Putamen (tissue), 1 donor: ENCODE measurements at regions not wholly inside any gene's neighbourhood (a gene's known extent, or its start where the extent isn't known, plus 50 kb on each side); places are given as distances from the start of the nearest gene placed in this dataset.

Source experiments
- DNase-seq: peaks from one replicate; pipeline ENCODE4 v3.0.0-alpha.2; 2016; ENCODE audit warnings: low spot score

- DNase-seq: no peak
Measured at GRCh38 chr6:78390066-78390465, 477.3 kb upstream of the IRAK1BP1 start.

GRCh38 chr6:78397499-78397898 is 469.9 kb upstream of the IRAK1BP1 start:
- no peak for DNase-seq

- DNase-seq: no peak
Measured at GRCh38 chr6:78398292-78398691, 469.1 kb upstream of the IRAK1BP1 start.

GRCh38 chr6:78400076-78400475 is 467.3 kb upstream of the IRAK1BP1 start:
- no peak for DNase-seq

GRCh38 chr6:78427386-78427785 is 440.0 kb upstream of the IRAK1BP1 start:
- DNase-seq: no peak

- DNase-seq: no peak
Measured at GRCh38 chr6:78430521-78430920, 436.8 kb upstream of the IRAK1BP1 start.

DNA sequence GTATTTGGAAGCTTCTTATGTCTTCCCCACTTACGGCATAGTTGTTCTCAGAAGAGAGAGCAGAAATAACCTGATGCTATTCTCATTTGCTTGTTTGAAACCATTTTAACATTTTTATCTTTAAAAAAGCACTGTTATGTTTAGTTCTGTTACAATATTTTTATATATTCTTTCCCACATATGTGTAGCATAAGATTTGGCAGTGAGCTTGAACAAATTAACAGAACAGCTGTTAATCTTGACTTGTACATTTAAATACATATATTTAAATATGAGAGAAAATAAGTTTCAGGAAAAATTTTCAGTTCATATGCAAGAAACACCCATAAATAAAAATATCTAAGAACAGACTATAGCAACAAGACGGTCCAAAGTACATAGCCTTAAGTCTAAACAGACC is 431.7 kb upstream of the IRAK1BP1 start:
- DNase-seq: no peak

GRCh38 chr6:78436335-78436734 is 431.0 kb upstream of the IRAK1BP1 start:
- DNase-seq: no peak

- DNase-seq: no peak
Measured at GRCh38 chr6:78438135-78438534, 429.2 kb upstream of the IRAK1BP1 start.

DNA sequence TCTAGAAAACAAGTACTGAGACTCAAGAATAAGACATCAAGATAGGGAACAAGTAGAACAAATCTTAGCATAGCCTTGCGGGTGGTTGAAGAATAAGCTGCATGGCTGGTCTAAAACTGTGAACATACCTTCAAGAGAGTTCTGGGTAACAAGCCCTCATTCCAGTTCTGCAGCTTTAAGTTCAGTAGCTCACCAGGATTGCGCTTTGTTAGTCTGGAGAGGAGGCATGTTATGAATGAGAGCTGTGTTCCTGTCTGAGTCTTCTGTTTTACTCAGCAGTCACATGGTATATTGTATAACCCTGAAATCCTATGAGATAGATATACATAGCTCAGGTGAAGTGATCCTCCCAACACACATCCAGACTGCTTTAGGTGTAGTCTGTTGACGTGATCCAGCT is 406.6 kb upstream of the IRAK1BP1 start:
- DNase-seq: no peak

DNA sequence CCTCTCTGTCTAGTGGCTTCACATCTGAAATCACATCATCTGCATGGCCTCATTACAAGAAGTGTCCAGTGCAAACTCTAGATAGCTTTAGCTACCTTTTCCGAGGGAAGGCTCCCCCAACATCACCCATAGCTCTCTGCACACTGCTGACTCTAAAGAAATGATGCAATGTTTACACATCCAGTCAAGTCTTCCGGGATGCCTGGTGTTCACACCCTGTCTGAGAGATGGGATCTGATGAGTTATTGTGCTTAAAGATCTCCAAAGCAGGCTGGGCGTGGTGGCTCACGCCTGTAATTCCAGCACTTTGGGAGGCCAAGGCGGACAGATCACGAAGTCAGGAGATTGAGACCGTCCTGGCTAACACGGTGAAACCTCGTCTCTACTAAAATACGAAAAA is 404.6 kb upstream of the IRAK1BP1 start:
- DNase-seq: no peak

DNA sequence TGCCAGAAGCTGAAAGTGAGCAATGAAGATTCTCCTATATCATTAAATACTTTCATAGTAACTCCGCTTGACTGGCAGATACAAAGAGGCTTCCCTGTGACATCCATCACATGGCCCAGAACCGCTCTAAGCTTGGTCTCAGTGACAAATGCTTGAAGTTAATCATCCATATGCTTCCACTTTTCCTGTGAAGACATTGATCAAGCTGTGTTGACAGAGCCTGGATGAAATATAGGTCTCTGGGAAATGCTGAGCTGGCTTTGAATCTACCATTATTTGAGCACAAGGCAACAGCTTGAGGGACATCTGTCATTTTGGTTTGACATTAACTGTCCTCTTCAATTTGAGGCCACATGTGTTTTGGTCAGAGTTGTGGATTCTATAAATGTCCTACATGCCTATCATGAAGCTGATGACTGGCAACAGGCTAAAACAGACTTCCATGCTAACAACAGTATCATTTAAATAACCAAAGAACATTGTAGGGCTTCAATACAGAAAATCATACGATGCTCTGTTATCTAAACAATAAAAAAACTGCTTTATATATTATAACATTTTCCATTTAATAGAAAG is 402.2 kb upstream of the IRAK1BP1 start:
- DNase-seq: no peak

- no peak for DNase-seq
Measured at GRCh38 chr6:78476561-78476960, 390.8 kb upstream of the IRAK1BP1 start.

GRCh38 chr6:78482801-78483552 is 384.4 kb upstream of the IRAK1BP1 start:
- no peak for DNase-seq

GRCh38 chr6:78483553-78484197 is 383.7 kb upstream of the IRAK1BP1 start:
- no peak for DNase-seq

DNA sequence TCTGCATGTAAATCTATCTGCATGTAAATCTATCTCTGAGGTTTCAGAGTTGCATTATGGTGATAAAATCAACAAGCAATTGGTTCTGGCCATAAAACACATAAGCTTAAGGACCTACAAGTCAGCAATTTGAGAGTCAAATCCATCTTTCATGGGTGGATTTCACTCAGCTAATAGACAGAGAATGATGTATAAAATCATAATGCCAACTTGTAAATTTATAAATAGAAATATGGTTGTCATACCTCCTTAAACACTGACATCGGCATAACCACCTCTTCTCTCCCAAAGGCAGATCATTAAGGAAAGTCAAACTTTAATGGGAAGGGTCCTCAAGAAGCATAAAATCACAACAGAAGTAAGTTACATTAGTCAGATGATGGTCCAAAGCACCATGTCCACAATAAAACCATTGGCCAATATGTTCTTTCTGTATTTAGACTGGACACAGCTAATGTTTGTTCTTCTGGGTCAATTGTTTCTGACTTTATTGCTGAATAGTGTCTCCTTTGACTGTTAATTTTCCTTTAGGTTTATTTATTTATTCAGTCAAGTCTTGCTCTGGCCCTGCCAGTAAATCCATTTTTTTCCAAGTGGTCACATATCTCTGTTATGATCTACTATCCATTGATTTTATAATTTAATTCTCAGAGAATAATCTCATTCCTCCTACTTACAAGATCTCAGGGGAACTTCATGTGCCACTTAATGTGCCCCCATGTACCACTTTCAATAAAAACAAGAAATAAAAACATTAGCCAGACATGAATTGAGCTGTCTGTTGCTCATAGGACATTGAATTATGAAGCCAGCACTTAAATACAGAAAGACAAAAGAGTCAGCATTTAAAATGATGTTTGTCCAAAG is 382.9 kb upstream of the IRAK1BP1 start:
- no peak for DNase-seq

- no peak for DNase-seq
Measured at GRCh38 chr6:78487401-78487800, 379.9 kb upstream of the IRAK1BP1 start.

- DNase-seq: no peak
Measured at GRCh38 chr6:78489874-78490273, 377.5 kb upstream of the IRAK1BP1 start.

DNA sequence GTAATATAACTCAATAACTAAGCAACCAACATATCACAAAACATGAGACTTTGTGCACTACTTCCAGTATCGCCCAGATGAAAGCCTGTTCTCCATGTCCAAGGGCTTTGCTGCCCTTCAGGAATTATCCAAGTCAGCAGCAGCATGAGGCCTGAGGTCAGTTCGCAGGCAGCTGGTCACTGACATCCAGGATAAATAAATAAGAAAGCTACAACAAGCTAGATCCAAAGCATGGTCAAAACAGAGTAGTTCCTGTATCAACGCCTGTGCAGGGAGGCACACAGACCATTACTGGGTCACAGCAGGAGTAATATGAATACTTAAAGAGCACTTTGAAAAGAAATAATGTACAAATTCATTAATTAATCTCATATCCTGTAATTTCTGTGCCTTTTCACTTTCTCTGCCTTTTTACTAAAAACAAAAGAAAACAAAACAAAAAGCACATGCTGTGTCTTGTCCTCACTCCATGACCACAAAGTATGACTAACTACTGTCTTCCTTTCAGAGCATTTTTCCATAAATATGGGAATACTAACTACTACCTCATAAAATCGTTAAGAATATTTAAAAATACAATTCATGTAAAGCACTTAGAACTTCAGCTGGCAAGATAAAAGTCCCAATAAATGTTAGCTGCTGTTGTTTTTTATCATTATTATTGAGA is 374.9 kb upstream of the IRAK1BP1 start:
- DNase-seq: no peak

DNA sequence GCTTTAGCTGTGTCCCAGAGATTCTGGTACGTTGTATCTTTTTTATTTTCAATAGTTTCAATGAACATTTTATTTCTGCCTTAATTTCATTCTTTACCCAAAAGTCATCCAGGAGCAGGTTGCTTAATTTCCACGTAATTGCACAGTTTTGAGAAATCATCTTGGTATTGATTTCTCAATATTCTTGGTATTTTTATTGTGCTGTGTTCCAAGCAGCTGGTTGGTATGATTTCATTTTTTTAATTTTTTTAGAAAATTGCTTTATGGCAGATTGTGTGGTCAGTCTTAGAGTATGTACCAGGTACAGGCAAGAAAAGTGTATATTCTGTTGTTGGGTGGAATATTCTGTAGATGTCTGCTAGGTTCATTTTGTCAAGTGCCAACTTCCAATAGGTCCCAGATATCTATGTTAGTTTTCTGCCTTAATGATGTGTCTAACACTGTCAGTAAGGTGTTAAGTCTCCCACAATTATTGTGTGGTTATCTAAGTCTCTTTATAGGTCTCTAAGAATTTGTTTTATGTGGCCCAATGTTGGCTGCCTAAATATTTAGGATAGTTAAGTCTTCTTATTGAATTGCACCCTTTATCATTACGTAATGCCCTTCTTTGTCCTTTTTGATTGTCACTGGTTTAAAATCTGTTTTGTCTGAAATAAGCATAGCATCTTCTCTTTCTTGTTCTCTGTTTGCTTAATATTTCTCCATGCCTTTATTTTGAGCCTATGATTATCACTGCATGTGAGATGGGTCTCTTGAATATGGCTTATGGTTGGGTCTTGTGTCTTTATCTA is 366.9 kb upstream of the IRAK1BP1 start:
- no peak for DNase-seq

DNA sequence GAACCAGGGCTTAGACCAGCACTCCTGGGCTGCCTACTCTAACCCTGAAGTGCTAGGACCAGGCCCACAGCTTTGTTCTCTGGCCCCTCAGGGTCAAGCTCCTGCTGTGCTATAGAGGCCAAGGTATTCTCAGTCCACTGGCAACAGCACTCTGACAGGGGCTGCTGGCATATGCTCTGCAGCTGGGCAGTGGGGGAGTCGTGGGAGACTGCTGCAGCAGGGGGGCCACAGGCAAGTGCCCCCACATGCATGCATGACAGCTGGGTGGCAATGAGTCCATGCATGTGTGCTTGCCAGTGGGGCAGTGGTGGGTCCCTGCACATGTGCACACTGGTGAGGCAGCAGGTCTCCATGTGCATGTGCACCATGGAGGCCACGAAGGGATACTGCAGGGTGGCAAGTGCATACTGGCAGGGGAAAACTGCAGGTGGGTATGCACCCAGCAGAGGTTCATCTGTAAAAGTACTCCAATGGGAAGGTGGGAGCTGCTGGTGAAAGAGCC is 364.9 kb upstream of the IRAK1BP1 start:
- DNase-seq: no peak
